OCI-LY7 (cell line): ENCODE measurements at regions not wholly inside any gene's neighbourhood (a gene's known extent, or its start where the extent isn't known, plus 50 kb on each side); places are given as distances from the start of the nearest gene placed in this dataset.

Source experiments
- EZH2phosphoT487 ChIP-seq: fragments of 200-600 bp; sonication (generic); IDR thresholded peaks from 2 replicates; pipeline ENCODE4 v1.6.1; 2018; ENCODE audit warnings: low read depth, borderline replicate concordance, mild to moderate bottlenecking, mixed run types, antibody characterized with exemption, low read length, moderate library complexity, mixed read lengths
- TF ChIP-seq, protein P1 (sequence below): fragments of 200-600 bp; sonication (generic); conservative IDR thresholded peaks from 2 replicates; pipeline ENCODE4 v1.5.1; 2014; ENCODE audit warnings: mild to moderate bottlenecking, antibody characterized with exemption, low read length, moderate library complexity, mixed read lengths

GRCh38 chr10:37684765-37685164, 172.6 kb downstream of the ZNF248 start:
- TF ChIP-seq, protein P1, sequence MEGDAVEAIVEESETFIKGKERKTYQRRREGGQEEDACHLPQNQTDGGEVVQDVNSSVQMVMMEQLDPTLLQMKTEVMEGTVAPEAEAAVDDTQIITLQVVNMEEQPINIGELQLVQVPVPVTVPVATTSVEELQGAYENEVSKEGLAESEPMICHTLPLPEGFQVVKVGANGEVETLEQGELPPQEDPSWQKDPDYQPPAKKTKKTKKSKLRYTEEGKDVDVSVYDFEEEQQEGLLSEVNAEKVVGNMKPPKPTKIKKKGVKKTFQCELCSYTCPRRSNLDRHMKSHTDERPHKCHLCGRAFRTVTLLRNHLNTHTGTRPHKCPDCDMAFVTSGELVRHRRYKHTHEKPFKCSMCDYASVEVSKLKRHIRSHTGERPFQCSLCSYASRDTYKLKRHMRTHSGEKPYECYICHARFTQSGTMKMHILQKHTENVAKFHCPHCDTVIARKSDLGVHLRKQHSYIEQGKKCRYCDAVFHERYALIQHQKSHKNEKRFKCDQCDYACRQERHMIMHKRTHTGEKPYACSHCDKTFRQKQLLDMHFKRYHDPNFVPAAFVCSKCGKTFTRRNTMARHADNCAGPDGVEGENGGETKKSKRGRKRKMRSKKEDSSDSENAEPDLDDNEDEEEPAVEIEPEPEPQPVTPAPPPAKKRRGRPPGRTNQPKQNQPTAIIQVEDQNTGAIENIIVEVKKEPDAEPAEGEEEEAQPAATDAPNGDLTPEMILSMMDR, result no peak
- no peak for TF ChIP-seq EZH2phosphoT487
